D721Med (cell line): ENCODE measurements at regions not wholly inside any gene's neighbourhood (a gene's known extent, or its start where the extent isn't known, plus 50 kb on each side); places are given as distances from the start of the nearest gene placed in this dataset.

Source experiments
- DNase-seq: peaks from one replicate; pipeline ENCODE4 v3.0.0; 2011; ENCODE audit warnings: low spot score; ENCODE audit not compliant: insufficient read length
- FAIRE-seq: peaks from 2 replicates; lab custom pipeline; 2011; peaks lifted over from hg19 to GRCh38; lab: Jason Lieb, UNC
- CTCF ChIP-seq: IDR thresholded peaks from 2 replicates; pipeline ENCODE4 v1.5.1; 2012; ENCODE audit warnings: mild to moderate bottlenecking, control low read depth; ENCODE audit not compliant: insufficient read depth; ENCODE audit errors: missing control alignments

GRCh38 chr12:58044966-58045365 lies 103.6 kb downstream of the ATP23 start:
- TF ChIP-seq CTCF: no peak
- no peak for DNase-seq
- FAIRE-seq: no peak

GRCh38 chr12:58046271-58046670 lies 104.9 kb downstream of the ATP23 start:
- no peak for FAIRE-seq
- no peak for TF ChIP-seq CTCF
- DNase-seq: no peak

GRCh38 chr12:58051378-58051777 lies 110.0 kb downstream of the ATP23 start:
- DNase-seq (no peak), FAIRE-seq (no peak)
- TF ChIP-seq CTCF: no peak

GRCh38 chr12:58064666-58065065 lies 123.3 kb downstream of the ATP23 start:
- no peak for DNase-seq
- FAIRE-seq: no peak
- no peak for TF ChIP-seq CTCF

- no peak for TF ChIP-seq CTCF
- DNase-seq (no peak), FAIRE-seq (no peak)
Measured at GRCh38 chr12:58066296-58066695, 124.9 kb downstream of the ATP23 start.

GRCh38 chr12:58067610-58068387 lies 126.4 kb downstream of the ATP23 start:
- no peak for DNase-seq
- no peak for TF ChIP-seq CTCF
- no peak for FAIRE-seq

GRCh38 chr12:58068706-58069105 lies 127.3 kb downstream of the ATP23 start:
- DNase-seq (no peak), FAIRE-seq (no peak)
- TF ChIP-seq CTCF: no peak
